ENCODE measurements at regions not wholly inside any gene's neighbourhood (a gene's known extent, or its start where the extent isn't known, plus 50 kb on each side); places are given as distances from the start of the nearest gene placed in this dataset.
"Not testable (repeated sequence)": the region's sequence is repeated elsewhere in the genome, so short reads cannot be mapped to it uniquely, and the experiment has no call there.

DNA sequence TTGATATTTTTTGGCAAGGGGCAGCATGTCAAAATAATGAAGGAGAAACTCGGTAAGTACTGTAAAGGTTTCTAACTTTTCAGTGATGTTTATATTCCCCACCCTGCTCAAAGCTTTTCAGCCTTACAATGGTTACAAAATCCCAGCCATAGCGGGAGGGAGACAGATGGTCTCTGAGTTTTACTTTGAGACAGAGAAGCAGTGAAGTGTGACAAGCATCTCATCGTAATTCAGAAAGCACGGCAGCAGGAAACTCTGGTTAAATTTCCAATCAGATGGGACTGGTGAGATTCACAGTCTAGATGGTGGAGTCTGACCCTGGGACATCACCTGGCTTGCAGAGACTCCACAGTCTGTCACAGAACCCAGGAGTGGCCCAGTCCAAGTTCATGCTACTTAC is 448.0 kb upstream of the AMELY start:
- H3K27ac ChIP-seq: no peak overlapping the region
- H3K9me3 ChIP-seq: no peaks in the 10 kb centered on the region
- WGBS, 5 donors: 64 to 80% (median 76%) methylated on average over 4 of the region's 4 CpGs; no CpG with 5 or more reads in 2 of the 5 donors
- H3K36me3 ChIP-seq: peaks cover 0 to 84% (median 0%) of the 10 kb centered on the region in 6 donors
- no peaks in the 10 kb centered on the region for H3K4me1 ChIP-seq
- H3K27me3 ChIP-seq (replicated peaks in 1 of 7): no peaks in the 10 kb centered on the region
- H3K4me3 ChIP-seq: no peak overlapping the region
- intact Hi-C loops (cut with DNase I; ENCODE audit: low total_unique reads): no loop called here
- no peak for DNase-seq
- TF ChIP-seq POLR2AphosphoS5 (IDR thresholded peaks at IDR 0.05): no peak
- TF ChIP-seq CTCF (IDR thresholded peaks at IDR 0.05 in 8 of 11, conservative IDR thresholded peaks at IDR 0.05 in 3 of 11): no peak
- no peak for TF ChIP-seq POLR2A (IDR thresholded peaks at IDR 0.05)

- 70 to 80% (median 76%) methylated on average over 1 of the region's 1 CpG; no CpG with 5 or more reads in 2 of the 5 donors for WGBS, 5 donors
- TF ChIP-seq CTCF (IDR thresholded peaks at IDR 0.05 in 8 of 11, conservative IDR thresholded peaks at IDR 0.05 in 3 of 11) (no peak), POLR2A (IDR thresholded peaks at IDR 0.05) (no peak), POLR2AphosphoS5 (IDR thresholded peaks at IDR 0.05) (no peak)
- Histone ChIP-seq H3K27me3 (replicated peaks in 1 of 7) (no peaks in the 10 kb centered on the region), H3K27ac (no peak overlapping the region), H3K4me1 (no peaks in the 10 kb centered on the region), H3K9me3 (no peaks in the 10 kb centered on the region), H3K36me3 (peaks cover 0 to 81% (median 0%) of the 10 kb centered on the region in 6 donors), H3K4me3 (no peak overlapping the region)
- no peak for DNase-seq
- intact Hi-C loops (cut with DNase I; ENCODE audit: low total_unique reads): no loop called here
These were observed 446.7 kb upstream of the AMELY start for GRCh38 chrY:7358103-7358752.

DNA sequence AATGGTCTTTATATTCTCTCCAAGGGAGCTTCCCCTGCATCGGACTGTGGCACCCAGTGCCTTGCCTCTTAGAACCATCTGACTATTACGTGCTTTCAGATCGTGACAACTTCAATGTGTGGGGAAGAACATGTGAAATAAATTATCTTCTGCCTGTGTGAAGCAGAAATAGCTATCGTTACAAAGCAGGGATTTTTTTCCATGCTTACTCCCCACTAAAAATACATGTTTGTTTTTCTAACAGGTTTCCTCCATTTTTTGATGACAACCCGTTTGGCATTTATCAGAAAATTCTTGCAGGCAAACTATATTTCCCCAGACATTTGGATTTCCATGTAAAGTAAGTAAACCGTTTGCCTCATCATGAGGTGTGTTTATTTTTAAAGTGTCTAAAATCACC is 444.3 kb upstream of the AMELY start:
- H3K27ac ChIP-seq; intact Hi-C loops (cut with DNase I; ENCODE audit: low total_unique reads); H3K27me3 ChIP-seq (replicated peaks in 1 of 7); H3K4me3 ChIP-seq; H3K4me1 ChIP-seq; H3K9me3 ChIP-seq; DNase-seq: not testable (repeated sequence)
- H3K36me3 ChIP-seq: peaks cover 0 to 75% (median 0%) of the 10 kb centered on the region in 6 donors
- 93 to 98% (median 96%) methylated on average over 6 of the region's 6 CpGs; no CpG with 5 or more reads in 2 of the 5 donors for WGBS, 5 donors

DNA sequence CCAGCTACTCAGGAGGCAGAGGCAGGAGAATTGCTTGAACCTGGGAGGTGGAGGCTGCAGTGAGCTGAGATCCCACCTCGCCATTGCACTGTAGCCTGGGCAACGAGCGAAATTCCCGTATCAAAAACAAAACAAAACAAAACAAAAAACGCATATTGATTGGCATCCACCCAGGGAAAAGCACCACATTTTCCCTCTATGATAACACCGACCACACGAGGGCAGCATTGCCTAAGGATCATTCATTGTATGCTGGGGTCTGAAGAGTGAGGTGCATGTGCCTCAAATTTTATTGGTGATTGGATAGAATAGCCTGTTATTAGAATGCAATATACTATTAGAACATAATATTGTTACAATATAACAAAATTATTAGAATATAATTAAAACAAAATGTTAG is 433.1 kb upstream of the AMELY start:
- Histone ChIP-seq H3K4me1 (peaks cover 0 to 15% (median under 1%) of the 10 kb centered on the region in 6 donors), H3K9me3 (no peaks in the 10 kb centered on the region), H3K27me3 (replicated peaks in 1 of 7) (no peaks in the 10 kb centered on the region), H3K36me3 (peaks cover 0 to 41% (median 0%) of the 10 kb centered on the region in 6 donors), H3K4me3 (no peak overlapping the region), H3K27ac (no peak overlapping the region)
- no peak for DNase-seq
- WGBS, 5 donors: 24 to 29% (median 27%) methylated on average over 7 of the region's 7 CpGs; no CpG with 5 or more reads in 2 of the 5 donors
- TF ChIP-seq POLR2AphosphoS5 (IDR thresholded peaks at IDR 0.05) (no peak), CTCF (IDR thresholded peaks at IDR 0.05 in 8 of 11, conservative IDR thresholded peaks at IDR 0.05 in 3 of 11) (peak in 5 of 11 experiments; percentile 49 to 71 (median 64))
- intact Hi-C loops (cut with DNase I; ENCODE audit: low total_unique reads): no loop called here

Measured in spleen (tissue), 11 donors.